Heart left ventricle (tissue), 13 donors: ENCODE measurements at regions not wholly inside any gene's neighbourhood (a gene's known extent, or its start where the extent isn't known, plus 50 kb on each side); places are given as distances from the start of the nearest gene placed in this dataset.

Source experiments
- CTCF ChIP-seq, 12 donors: fragments of 200-600 bp; sonication (generic) in 4 of 12; IDR thresholded peaks; one replicate each; pipeline versions ENCODE4 v1.5.0 to v1.8.0; 2018 to 2022; ENCODE audit warnings: antibody characterized with exemption in 12 of 12, mild to moderate bottlenecking in 5 of 12
- POLR2A ChIP-seq, 2 donors: fragments of 450-650 bp; IDR thresholded peaks; one replicate each; pipeline ENCODE4 v1.6.1; 2017; ENCODE audit warnings: antibody characterized with exemption in 2 of 2, mild to moderate bottlenecking in 2 of 2, moderate library complexity in 2 of 2
- donor health status: ischemic (EF 13 %, LVEDD 7.1; RV severe dilation, severe dysfunction).
- donor health status: DM: no; HTN: yes; CAD: no.
- donor health status: DM: no; HTN: no; CAD: no.
- donor health status: ischemic (EF 25% LVEDD 6.9; RV normal size, moderate dysfunction).
- donor health status: ischemic (EF 25% LVEDD 5.7; RV mildly dilated, moderate dysfunction).
- donor health status: ischemic (EF 35%, LVEDD 5.7; RV mildly dilated, moderate dysfunction).
- donor health status: nonischemic (EF 11% LVEDD 7.7; RV severe dilation, severe dysfunction).
- donor health status: DM: yes; HTN: yes; CAD: no.
- donor health status: PGD.
- donor health status: ischemic (EF 29% LVEDD 5.4; RV normal size, mild dysfunction).
- donor health status: nonischemic (EF 23%, LVEDD 6.1; RV moderate dilation, normal function).

- TF ChIP-seq POLR2A (IDR thresholded peaks at IDR 0.05) (no peak), CTCF (IDR thresholded peaks at IDR 0.05) (no peak)
Observed at GRCh38 chr1:75999034-75999433, 66.8 kb upstream of the ASB17 start.
